ENCODE measurements at regions not wholly inside any gene's neighbourhood (a gene's known extent, or its start where the extent isn't known, plus 50 kb on each side); places are given as distances from the start of the nearest gene placed in this dataset.

DNA sequence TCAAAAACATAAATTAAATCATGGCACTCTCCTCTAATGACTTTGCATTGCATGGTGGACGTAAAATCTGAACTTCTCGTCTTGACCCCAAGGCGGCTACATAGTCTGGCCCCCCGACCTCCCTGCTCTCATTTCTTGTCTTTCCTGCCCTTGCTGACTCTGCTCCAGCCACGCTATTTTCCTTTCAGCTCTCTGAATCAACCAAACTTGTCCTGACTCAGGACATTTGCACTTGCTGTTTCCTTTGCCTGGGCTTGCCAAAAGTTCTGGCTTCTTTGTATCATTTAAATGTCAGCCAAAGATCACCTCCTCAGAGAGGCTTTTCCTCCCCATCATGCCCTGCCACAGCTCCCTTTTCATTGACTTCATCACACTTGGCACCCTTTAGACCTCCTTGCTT, 107.7 kb upstream of the NFE2L3 start:
- TF ChIP-seq, protein P1, sequence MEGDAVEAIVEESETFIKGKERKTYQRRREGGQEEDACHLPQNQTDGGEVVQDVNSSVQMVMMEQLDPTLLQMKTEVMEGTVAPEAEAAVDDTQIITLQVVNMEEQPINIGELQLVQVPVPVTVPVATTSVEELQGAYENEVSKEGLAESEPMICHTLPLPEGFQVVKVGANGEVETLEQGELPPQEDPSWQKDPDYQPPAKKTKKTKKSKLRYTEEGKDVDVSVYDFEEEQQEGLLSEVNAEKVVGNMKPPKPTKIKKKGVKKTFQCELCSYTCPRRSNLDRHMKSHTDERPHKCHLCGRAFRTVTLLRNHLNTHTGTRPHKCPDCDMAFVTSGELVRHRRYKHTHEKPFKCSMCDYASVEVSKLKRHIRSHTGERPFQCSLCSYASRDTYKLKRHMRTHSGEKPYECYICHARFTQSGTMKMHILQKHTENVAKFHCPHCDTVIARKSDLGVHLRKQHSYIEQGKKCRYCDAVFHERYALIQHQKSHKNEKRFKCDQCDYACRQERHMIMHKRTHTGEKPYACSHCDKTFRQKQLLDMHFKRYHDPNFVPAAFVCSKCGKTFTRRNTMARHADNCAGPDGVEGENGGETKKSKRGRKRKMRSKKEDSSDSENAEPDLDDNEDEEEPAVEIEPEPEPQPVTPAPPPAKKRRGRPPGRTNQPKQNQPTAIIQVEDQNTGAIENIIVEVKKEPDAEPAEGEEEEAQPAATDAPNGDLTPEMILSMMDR (IDR thresholded peaks at IDR 0.05) = no peak
- no peak for TF ChIP-seq POLR2A (IDR thresholded peaks at IDR 0.05)
